ENCODE measurements at regions not wholly inside any gene's neighbourhood (a gene's known extent, or its start where the extent isn't known, plus 50 kb on each side); places are given as distances from the start of the nearest gene placed in this dataset.

- CTCF ChIA-PET = no interaction called here
Observed at GRCh38 chr11:71065841-71066240, 186.5 kb downstream of the SHANK2 start.

More at GRCh38 chr11:71065841-71066240, 186.5 kb downstream of the SHANK2 start:
- FAIRE-seq = no peak
- H3K27me3 ChIP-seq (ENCODE audit: control insufficient read depth in 2 of 2, insufficient read depth in 2 of 2, low read length in 2 of 2) = no peaks in the 10 kb centered on the region
- H3K79me2 ChIP-seq (ENCODE audit: control insufficient read depth, insufficient read depth, low read length) = no peaks in the 10 kb centered on the region
- POLR2A ChIA-PET = no interaction called here
- H3K9me1 ChIP-seq (replicated peaks; ENCODE audit: control insufficient read depth, extremely low read depth, insufficient read depth, low read length) = no peaks in the 10 kb centered on the region
- H3K4me3 ChIP-seq (replicated peaks in 1 of 3; ENCODE audit: insufficient read depth in 1 of 3, low read depth in 1 of 3, low read length in 3 of 3) = no peak overlapping the region
- no peak overlapping the region for H3K9ac ChIP-seq (replicated peaks; ENCODE audit: extremely low read depth, insufficient read depth, low read length)
- H3K4me2 ChIP-seq (ENCODE audit: insufficient read depth, low read length) = no peak overlapping the region
- DNase-seq (ENCODE audit: low read depth, low spot score) = no peak
- H3K36me3 ChIP-seq (ENCODE audit: control insufficient read depth in 2 of 2, extremely low read depth in 1 of 2, insufficient read depth in 2 of 2, low read length in 2 of 2) = no peaks in the 10 kb centered on the region
- BruUV-seq (replicated peaks) = no TSS peak
- H3K9me3 ChIP-seq (replicated peaks; ENCODE audit: control insufficient read depth, insufficient read depth, low read length) = peaks cover 9% of the 10 kb centered on the region
- TF ChIP-seq, protein P1, sequence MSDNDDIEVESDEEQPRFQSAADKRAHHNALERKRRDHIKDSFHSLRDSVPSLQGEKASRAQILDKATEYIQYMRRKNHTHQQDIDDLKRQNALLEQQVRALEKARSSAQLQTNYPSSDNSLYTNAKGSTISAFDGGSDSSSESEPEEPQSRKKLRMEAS (IDR thresholded peaks at IDR 0.05; ENCODE audit: insufficient read depth, insufficient read length) = no peak
- TF ChIP-seq POLR2A (IDR thresholded peaks at IDR 0.05; ENCODE audit: low read depth, low read length) (no peak), JUN (IDR thresholded peaks at IDR 0.05; ENCODE audit: borderline replicate concordance, insufficient read depth, insufficient read length, low read depth) (no peak), GATA2 (IDR thresholded peaks at IDR 0.05; ENCODE audit: insufficient read depth, insufficient read length, low read depth, low read length) (no peak), MYC (IDR thresholded peaks at IDR 0.05; ENCODE audit: low read depth, low read length) (no peak), POLR2AphosphoS5 (IDR thresholded peaks at IDR 0.05; ENCODE audit: insufficient read depth, low read depth, low read length) (no peak), CTCF (IDR thresholded peaks at IDR 0.05; ENCODE audit: extremely low read depth in 1 of 2, insufficient read depth in 1 of 2, low read depth in 1 of 2, low read length in 2 of 2) (no peak), EZH2 (IDR thresholded peaks at IDR 0.05; ENCODE audit: borderline replicate concordance, low read depth, low read length, severe bottlenecking) (no peak), FOS (IDR thresholded peaks at IDR 0.05; ENCODE audit: borderline replicate concordance, insufficient read depth, low read length) (no peak)
- no peaks in the 10 kb centered on the region for H4K20me1 ChIP-seq (replicated peaks; ENCODE audit: control insufficient read depth, extremely low read depth, insufficient read depth, low read length)
- H2AFZ ChIP-seq (ENCODE audit: low read depth, low read length) = no peak overlapping the region
- intact Hi-C loops (cut with micrococcal nuclease) = no loop called here
- dilution Hi-C loops (cut with MboI; ENCODE audit: extremely low pct_ligation_motif_present, low sequenced_read_pairs) = no loop called here
- no peak overlapping the region for H3K27ac ChIP-seq (ENCODE audit: insufficient read depth, low read depth, low read length)
- no peaks in the 10 kb centered on the region for H3K4me1 ChIP-seq (ENCODE audit: control insufficient read depth, extremely low read depth, insufficient read depth, low read length)

Measured in endothelial cell of umbilical vein (primary cell).